ENCODE measurements at regions not wholly inside any gene's neighbourhood (a gene's known extent, or its start where the extent isn't known, plus 50 kb on each side); places are given as distances from the start of the nearest gene placed in this dataset.

- Histone ChIP-seq H3K36me3 (ENCODE audit: insufficient read depth) (no peaks in the 10 kb centered on the region), H3K4me3 (ENCODE audit: low read depth, low read length) (no peak overlapping the region), H3K4me1 (ENCODE audit: insufficient read depth) (no peaks in the 10 kb centered on the region), H3K27ac (ENCODE audit: low read depth) (no peak overlapping the region)
- WGBS = 65% methylated on average over 5 of the region's 5 CpGs
- DNase-seq (ENCODE audit: extremely low spot score) = no peak
Measured at GRCh38 chr13:39196965-39197646, 158.8 kb downstream of the NHLRC3 start.

- Histone ChIP-seq H3K4me3 (ENCODE audit: low read depth, low read length) (no peak overlapping the region), H3K27ac (ENCODE audit: low read depth) (no peak overlapping the region), H3K36me3 (ENCODE audit: insufficient read depth) (no peaks in the 10 kb centered on the region), H3K4me1 (ENCODE audit: insufficient read depth) (no peaks in the 10 kb centered on the region)
- no peak for DNase-seq (ENCODE audit: extremely low spot score)
Measured at GRCh38 chr13:39197647-39198007, 159.4 kb downstream of the NHLRC3 start.

GRCh38 chr13:39200249-39200910, 162.1 kb downstream of the NHLRC3 start:
- no peak overlapping the region for H3K4me3 ChIP-seq (ENCODE audit: low read depth, low read length)
- H3K36me3 ChIP-seq (ENCODE audit: insufficient read depth) = no peaks in the 10 kb centered on the region
- no peaks in the 10 kb centered on the region for H3K4me1 ChIP-seq (ENCODE audit: insufficient read depth)
- WGBS = 62% methylated on average over 4 of the region's 4 CpGs
- no peak for DNase-seq (ENCODE audit: extremely low spot score)
- no peak overlapping the region for H3K27ac ChIP-seq (ENCODE audit: low read depth)

- H3K27ac ChIP-seq (ENCODE audit: low read depth) = no peak overlapping the region
Measured at GRCh38 chr13:39201180-39201579, 162.9 kb downstream of the NHLRC3 start.

GRCh38 chr13:39202746-39203145, 164.5 kb downstream of the NHLRC3 start:
- no peak overlapping the region for H3K27ac ChIP-seq (ENCODE audit: low read depth)
- WGBS = 65% methylated on average over 7 of the region's 7 CpGs
- no peak for DNase-seq (ENCODE audit: extremely low spot score)
- H3K36me3 ChIP-seq (ENCODE audit: insufficient read depth) = no peaks in the 10 kb centered on the region
- no peak overlapping the region for H3K4me3 ChIP-seq (ENCODE audit: low read depth, low read length)
- no peaks in the 10 kb centered on the region for H3K4me1 ChIP-seq (ENCODE audit: insufficient read depth)

More at GRCh38 chr13:39201180-39201579, 162.9 kb downstream of the NHLRC3 start:
- WGBS = 67% methylated on average over 4 of the region's 4 CpGs
- Histone ChIP-seq H3K36me3 (ENCODE audit: insufficient read depth) (no peaks in the 10 kb centered on the region), H3K4me1 (ENCODE audit: insufficient read depth) (no peaks in the 10 kb centered on the region), H3K4me3 (ENCODE audit: low read depth, low read length) (no peak overlapping the region)
- DNase-seq (ENCODE audit: extremely low spot score) = no peak

GRCh38 chr13:39208636-39209035, 170.4 kb downstream of the NHLRC3 start:
- Histone ChIP-seq H3K27ac (ENCODE audit: low read depth) (no peak overlapping the region), H3K4me3 (ENCODE audit: low read depth, low read length) (no peak overlapping the region), H3K36me3 (ENCODE audit: insufficient read depth) (no peaks in the 10 kb centered on the region), H3K4me1 (ENCODE audit: insufficient read depth) (no peaks in the 10 kb centered on the region)
- WGBS = 54% methylated on average over 4 of the region's 4 CpGs
- no peak for DNase-seq (ENCODE audit: extremely low spot score)

- Histone ChIP-seq H3K4me3 (ENCODE audit: low read depth, low read length) (no peak overlapping the region), H3K4me1 (ENCODE audit: insufficient read depth) (no peaks in the 10 kb centered on the region), H3K36me3 (ENCODE audit: insufficient read depth) (no peaks in the 10 kb centered on the region), H3K27ac (ENCODE audit: low read depth) (no peak overlapping the region)
- WGBS = 44% methylated on average over 1 of the region's 1 CpG
- DNase-seq (ENCODE audit: extremely low spot score) = peak; percentile 48
Measured at GRCh38 chr13:39209731-39210531, 171.7 kb downstream of the NHLRC3 start.

- Histone ChIP-seq H3K36me3 (ENCODE audit: insufficient read depth) (no peaks in the 10 kb centered on the region), H3K27ac (ENCODE audit: low read depth) (peak overlapping the region; percentile 5), H3K4me3 (ENCODE audit: low read depth, low read length) (no peak overlapping the region), H3K4me1 (ENCODE audit: insufficient read depth) (no peaks in the 10 kb centered on the region)
- 99% methylated on average over 1 of the region's 1 CpG for WGBS
- no peak for DNase-seq (ENCODE audit: extremely low spot score)
Measured at GRCh38 chr13:39210961-39211534, 172.8 kb downstream of the NHLRC3 start.

GRCh38 chr13:39215971-39216370, 177.7 kb downstream of the NHLRC3 start:
- Histone ChIP-seq H3K36me3 (ENCODE audit: insufficient read depth) (no peaks in the 10 kb centered on the region), H3K27ac (ENCODE audit: low read depth) (no peak overlapping the region), H3K4me3 (ENCODE audit: low read depth, low read length) (no peak overlapping the region), H3K4me1 (ENCODE audit: insufficient read depth) (no peaks in the 10 kb centered on the region)
- DNase-seq (ENCODE audit: extremely low spot score) = no peak
- 95% methylated on average over 8 of the region's 8 CpGs for WGBS

GRCh38 chr13:39217471-39217870, 179.2 kb downstream of the NHLRC3 start:
- 89% methylated on average over 3 of the region's 3 CpGs for WGBS
- Histone ChIP-seq H3K36me3 (ENCODE audit: insufficient read depth) (no peaks in the 10 kb centered on the region), H3K4me1 (ENCODE audit: insufficient read depth) (no peaks in the 10 kb centered on the region), H3K27ac (ENCODE audit: low read depth) (no peak overlapping the region), H3K4me3 (ENCODE audit: low read depth, low read length) (no peak overlapping the region)
- DNase-seq (ENCODE audit: extremely low spot score) = no peak

GRCh38 chr13:39224671-39225240, 186.5 kb downstream of the NHLRC3 start:
- no peak for DNase-seq (ENCODE audit: extremely low spot score)
- H3K4me1 ChIP-seq (ENCODE audit: insufficient read depth) = no peaks in the 10 kb centered on the region
- no peak overlapping the region for H3K27ac ChIP-seq (ENCODE audit: low read depth)
- H3K4me3 ChIP-seq (ENCODE audit: low read depth, low read length) = no peak overlapping the region
- no peaks in the 10 kb centered on the region for H3K36me3 ChIP-seq (ENCODE audit: insufficient read depth)
- 57% methylated on average over 5 of the region's 5 CpGs for WGBS

- 78% methylated on average over 4 of the region's 4 CpGs for WGBS
- DNase-seq (ENCODE audit: extremely low spot score) = no peak
- Histone ChIP-seq H3K36me3 (ENCODE audit: insufficient read depth) (no peaks in the 10 kb centered on the region), H3K27ac (ENCODE audit: low read depth) (no peak overlapping the region), H3K4me3 (ENCODE audit: low read depth, low read length) (no peak overlapping the region), H3K4me1 (ENCODE audit: insufficient read depth) (no peaks in the 10 kb centered on the region)
Measured at GRCh38 chr13:39225860-39226259, 187.6 kb downstream of the NHLRC3 start.

- Histone ChIP-seq H3K4me1 (ENCODE audit: insufficient read depth) (no peaks in the 10 kb centered on the region), H3K36me3 (ENCODE audit: insufficient read depth) (no peaks in the 10 kb centered on the region), H3K4me3 (ENCODE audit: low read depth, low read length) (no peak overlapping the region), H3K27ac (ENCODE audit: low read depth) (no peak overlapping the region)
- 59% methylated on average over 3 of the region's 3 CpGs for WGBS
- no peak for DNase-seq (ENCODE audit: extremely low spot score)
Measured at GRCh38 chr13:39226359-39226758, 188.1 kb downstream of the NHLRC3 start.

Measured in urinary bladder (tissue), 3 donors.